NCI-H2227 treated with DMSO at 0.1 percent for 48 hours (cell line): ENCODE measurements at regions not wholly inside any gene's neighbourhood (a gene's known extent, or its start where the extent isn't known, plus 50 kb on each side); places are given as distances from the start of the nearest gene placed in this dataset.

Experiments
- DNase-seq: peaks from one replicate; lab custom pipeline; 2025; lab: John Stamatoyannopoulos, UW

- DNase-seq, result no peak
Observed at GRCh38 chr5:15206133-15206532, 293.8 kb upstream of the FBXL7 start.

GRCh38 chr5:15203376-15203775 is 296.6 kb upstream of the FBXL7 start:
- DNase-seq, result no peak

DNA sequence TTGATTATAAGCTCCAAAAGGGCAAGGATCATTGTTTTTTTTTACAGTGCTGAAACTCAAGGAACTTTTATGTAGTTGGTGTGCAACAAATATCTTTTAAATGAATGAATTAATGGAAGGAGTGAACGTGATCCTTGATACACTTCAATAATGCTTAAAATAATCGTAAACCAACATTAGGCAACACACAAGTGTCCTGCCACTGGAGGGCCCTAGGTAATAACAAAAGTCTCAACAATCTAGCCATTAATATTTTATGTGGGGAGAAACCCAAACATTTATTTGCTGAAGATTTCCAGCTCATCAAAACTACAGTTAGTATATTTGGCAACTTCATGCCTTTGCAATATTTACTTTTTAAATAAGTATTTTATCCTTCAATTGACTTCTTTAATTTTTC is 309.0 kb upstream of the FBXL7 start:
- no peak for DNase-seq

GRCh38 chr5:15183520-15183919 is 311.9 kb upstream of the ANKH start:
- no peak for DNase-seq

DNA sequence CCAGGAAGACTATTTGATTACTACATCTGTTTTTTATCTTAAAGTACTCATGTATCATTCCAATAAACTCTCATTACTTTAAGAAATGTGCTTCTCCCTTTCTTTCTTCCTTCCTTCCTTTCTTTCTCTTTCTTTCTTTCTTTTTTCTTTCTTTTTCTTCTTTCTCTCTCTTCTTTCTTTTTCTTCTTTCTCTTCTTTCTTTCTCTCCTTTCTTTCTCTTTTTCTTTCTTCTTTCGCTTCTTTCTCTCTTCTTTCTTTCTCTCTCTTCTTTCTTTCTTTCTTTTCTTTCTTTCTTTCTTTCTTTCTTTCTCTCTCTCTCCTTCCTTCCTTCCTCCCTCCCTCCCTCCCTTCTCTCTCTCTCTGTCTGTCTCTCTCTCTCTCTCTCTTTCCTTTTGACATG is 298.6 kb upstream of the ANKH start:
- no peak for DNase-seq

- no peak for DNase-seq
Observed at GRCh38 chr5:15168358-15168757, 296.8 kb upstream of the ANKH start.

- DNase-seq, result no peak
Observed at GRCh38 chr5:15160091-15160490, 288.5 kb upstream of the ANKH start.

- no peak for DNase-seq
Observed at GRCh38 chr5:15159606-15160005, 288.0 kb upstream of the ANKH start.

DNA sequence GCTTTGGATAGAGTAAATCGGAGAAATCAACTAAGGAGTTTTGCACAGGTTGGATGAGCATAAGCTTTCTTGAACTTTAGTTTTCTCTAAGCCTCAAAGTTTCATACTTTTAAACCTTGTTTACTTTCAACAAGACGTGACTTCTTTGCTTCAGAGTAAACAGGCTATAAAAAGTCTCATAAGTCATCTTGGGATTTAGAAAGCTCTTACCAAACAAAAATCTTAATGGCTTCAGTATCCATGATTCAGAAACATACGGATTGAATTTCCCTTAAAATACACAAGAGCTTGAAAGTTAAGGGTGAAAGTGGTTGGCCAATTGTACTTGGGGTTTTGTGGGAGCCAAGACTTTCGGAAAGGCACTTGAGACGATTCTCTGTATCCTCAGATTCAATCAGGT is 270.9 kb upstream of the ANKH start:
- no peak for DNase-seq

GRCh38 chr5:15137414-15137813 is 265.8 kb upstream of the ANKH start:
- no peak for DNase-seq

- DNase-seq, result no peak
Observed at GRCh38 chr5:15135661-15136060, 264.1 kb upstream of the ANKH start.

DNA sequence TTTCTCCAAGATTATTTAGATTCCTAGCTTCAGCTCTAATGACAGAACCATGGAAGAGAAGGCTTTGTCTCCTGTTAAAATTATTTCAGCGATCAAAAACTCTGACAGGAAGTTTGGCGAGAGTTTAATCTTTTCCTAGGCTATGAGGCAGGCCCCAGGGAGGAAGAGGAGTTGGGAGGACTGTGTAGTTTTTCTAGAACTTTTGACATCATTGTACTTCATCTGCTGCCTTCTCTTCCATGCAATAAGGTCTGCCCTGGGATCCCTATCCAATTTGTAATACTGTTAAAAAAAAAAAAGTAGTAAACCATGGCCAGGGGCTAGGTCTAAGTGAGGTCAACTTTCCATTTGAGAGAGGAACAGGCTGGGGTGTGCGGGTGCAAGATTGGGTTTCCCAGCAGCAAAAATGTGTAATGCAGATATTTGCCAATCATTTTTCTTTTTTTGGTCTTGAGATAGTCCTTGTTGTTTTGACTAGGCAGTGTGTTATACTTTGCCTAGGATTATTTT is 261.9 kb upstream of the ANKH start:
- DNase-seq, result no peak

- DNase-seq, result no peak
Observed at GRCh38 chr5:15132816-15133405, 261.3 kb upstream of the ANKH start.

GRCh38 chr5:15131909-15132308 is 260.3 kb upstream of the ANKH start:
- DNase-seq, result no peak

- no peak for DNase-seq
Observed at GRCh38 chr5:15124871-15125568, 253.4 kb upstream of the ANKH start.

- DNase-seq, result no peak
Observed at GRCh38 chr5:15124461-15124860, 252.9 kb upstream of the ANKH start.

- no peak for DNase-seq
Observed at GRCh38 chr5:15117688-15118087, 246.1 kb upstream of the ANKH start.

DNA sequence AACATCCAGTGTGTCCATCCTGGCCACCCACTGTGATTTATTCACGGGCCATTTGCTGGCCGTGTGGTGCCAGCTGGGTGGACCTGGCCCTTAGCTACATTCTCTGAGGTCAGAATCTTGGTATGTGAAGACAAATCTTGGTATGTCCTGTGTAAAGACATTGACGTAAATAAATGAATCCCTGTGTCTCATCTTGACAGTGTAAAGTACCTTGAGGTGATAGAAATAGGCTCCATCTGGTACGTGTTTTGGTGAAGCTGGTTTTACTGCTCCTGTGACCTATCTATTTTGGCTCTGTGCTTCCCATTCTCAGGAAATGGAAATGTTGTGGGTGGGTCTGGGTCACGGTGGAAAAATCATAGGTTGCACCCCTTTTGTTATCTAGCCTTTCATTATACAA is 245.4 kb upstream of the ANKH start:
- DNase-seq, result no peak

DNA sequence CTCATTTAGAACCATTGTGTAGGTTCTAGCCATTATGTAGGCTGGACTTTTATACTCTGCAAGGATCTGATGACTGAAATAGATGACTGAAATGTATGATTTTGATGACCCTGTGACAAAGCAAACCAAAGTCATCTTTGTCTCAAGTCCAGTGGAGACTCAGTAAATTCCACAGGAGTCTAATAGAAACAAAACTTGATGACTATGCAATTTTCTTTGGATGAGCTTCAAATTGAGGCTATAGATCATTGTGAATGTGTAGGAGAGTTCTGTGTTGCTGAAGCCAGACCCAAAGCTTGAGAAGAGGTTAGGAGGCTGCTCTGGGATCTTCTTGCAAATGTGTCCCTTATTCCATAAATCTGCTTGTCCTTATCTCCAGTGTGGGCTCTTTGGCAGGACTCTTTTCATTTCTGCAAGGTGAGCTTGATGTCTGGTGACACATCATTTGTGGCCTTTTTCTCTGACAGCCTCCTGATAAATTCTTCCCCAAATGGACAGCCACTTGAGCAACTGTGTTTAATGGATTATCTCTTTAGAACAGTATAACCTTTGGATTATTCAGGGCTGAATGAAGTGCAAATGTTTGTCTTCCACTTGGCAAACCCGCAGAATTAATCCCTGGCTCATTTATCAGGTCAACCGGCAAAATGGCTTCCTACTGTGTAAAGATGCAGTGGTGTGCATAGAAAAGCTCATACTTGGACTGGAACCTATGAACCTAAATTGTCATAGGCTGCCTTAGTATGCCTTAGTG is 235.1 kb upstream of the ANKH start:
- DNase-seq, result no peak

DNA sequence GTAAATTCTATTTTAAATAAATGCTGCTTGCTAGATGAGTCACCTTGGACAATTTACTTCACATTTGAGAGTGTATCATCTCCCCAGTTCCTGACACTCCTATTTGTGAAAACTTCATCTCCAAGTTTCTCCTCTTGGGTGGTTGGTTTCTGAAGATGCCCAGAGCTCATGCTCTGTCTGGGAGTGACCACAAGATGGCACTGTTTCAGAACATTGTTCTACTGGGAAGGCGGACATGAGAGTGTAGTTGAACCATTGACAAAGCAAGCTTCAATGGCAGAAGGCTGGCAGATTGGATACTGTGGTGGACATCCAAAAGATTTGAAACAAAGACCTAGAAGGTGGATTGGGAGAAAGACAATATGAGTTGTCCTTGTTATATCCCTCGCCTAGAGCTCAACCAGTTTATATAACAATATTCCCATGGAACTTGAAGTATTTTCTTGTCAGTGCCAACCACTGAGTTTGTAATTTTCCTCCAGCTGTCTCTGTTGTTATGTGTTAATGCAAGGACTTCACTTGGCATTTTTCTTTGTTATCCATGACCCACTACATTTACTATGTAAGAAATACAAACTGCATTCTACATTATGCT is 234.3 kb upstream of the ANKH start:
- DNase-seq, result no peak

- DNase-seq, result no peak
Observed at GRCh38 chr5:15103864-15104263, 232.3 kb upstream of the ANKH start.

GRCh38 chr5:15103130-15103529 is 231.6 kb upstream of the ANKH start:
- DNase-seq, result no peak

GRCh38 chr5:15097552-15097951 is 226.0 kb upstream of the ANKH start:
- DNase-seq, result no peak
